Hematopoietic multipotent progenitor cell treated with erythropoietin and hydrocortisone succinate and interleukin-3 and kit ligand, for 6 days (in vitro differentiated cells): ENCODE measurements at regions not wholly inside any gene's neighbourhood (a gene's known extent, or its start where the extent isn't known, plus 50 kb on each side); places are given as distances from the start of the nearest gene placed in this dataset.
A peak's percentile ranks its signal among the peaks of the same experiment; 100 is the strongest.
"Not testable (repeated sequence)": the region's sequence is repeated elsewhere in the genome, so short reads cannot be mapped to it uniquely, and the experiment has no call there.

Experiments used
- DNase-seq: peaks from one replicate; pipeline ENCODE4 v3.0.0-alpha.2; 2015

DNA sequence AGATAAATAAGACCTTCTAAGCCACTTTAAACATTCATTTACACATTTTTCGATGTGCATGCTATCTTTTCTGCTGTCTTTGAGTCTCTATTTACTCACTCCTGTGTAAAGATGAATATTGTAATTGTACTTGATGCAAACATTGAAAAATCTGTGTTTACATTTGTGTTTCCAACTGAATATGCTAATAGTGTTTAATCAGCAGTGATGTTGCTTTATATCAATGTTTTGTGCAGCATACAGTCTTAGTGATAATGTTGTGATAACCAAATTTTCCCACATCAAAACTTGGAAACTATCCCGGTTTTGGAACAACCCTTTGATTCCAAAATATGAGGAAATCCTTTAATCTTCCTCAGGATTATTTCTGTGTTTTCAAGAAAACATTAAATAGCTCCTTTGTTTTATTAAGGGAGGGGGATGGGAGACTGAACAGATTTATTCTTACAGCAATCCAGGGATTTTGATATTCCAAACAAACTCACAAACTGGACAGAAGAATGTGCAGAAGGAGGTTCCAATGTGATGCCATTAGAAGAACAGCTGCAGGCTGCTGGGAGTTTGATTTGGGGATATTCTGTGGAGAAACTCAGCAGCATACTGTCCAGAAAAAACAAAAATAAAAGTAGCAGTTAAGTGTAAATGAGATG, 248.0 kb downstream of the S1PR1 start:
- DNase-seq, result no peak

DNA sequence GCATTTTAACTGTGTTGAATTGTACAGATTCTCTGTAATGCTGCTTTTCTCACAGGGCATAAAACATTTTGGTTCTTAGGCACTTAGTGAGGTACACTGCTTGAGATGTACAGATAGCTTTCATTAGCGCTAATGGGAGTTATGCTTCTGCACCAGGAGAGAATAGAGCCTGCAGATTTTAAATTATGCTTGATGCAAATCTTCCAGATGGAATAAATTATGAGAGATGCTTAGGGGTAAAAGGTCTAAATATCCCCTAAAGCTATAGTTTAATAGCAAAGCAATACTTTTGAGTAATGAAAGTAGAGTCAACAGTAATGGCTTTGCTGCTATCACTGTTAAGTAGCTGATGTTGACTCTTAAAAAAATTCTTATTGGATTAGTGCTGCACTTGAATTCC, 248.9 kb downstream of the S1PR1 start:
- no peak for DNase-seq

DNA sequence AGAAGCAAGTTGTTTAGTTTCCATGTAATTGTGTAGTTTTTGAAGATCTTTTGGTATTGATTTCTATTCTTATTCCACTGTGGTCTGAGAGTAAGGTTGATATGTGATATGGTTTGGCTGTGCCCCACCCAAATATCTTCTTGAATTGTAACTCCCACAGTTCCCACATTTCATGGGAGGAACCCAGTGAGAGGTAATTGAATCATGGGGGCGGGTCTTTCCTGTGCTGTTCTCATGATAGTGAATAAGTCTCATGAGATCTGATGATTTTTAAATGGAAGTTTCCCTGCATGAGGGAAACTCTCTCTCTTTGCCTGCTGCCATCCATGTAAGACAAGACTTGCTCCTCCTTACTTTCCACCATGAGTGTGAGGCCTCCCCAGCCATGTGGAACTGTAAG, 255.3 kb downstream of the S1PR1 start:
- DNase-seq, result not testable (repeated sequence)

DNA sequence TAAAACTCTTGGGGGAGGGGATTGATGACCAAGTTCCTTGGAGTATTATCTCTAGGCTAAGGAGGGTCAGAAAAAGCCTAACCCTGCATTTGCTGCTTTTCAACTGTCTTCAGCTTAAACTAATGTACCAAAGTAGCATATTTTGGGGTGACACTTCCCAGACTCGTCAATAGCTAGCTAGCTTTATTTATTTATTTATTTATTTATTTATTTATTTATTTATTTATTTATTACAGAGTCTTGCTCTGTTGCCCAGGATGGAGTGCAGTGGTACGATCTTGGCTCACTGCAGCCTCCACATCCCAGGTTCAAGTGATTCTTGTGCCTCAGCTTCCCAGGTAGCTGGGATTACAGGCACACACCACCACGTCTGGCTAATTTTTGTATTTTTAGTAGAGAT, 257.1 kb downstream of the S1PR1 start:
- not testable (repeated sequence) for DNase-seq

DNA sequence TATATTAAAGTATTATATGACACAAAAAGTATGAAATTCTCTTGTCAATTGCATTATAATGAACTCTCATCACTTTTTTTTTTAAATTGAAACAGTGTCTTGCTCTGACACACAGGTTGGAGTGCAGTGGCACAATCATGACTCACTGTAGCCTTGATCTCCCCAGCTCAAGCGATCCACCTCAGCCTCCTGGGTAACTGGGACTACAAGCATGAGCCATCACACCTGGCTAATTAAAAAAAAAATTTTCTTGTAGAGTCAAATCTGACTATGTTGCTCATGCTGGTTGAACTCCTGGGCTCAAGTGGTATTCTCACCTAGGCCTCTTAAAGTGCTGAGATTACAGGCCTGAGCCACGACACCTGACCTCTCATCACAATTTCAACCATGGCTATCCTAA, 259.3 kb downstream of the S1PR1 start:
- DNase-seq, result no peak

DNA sequence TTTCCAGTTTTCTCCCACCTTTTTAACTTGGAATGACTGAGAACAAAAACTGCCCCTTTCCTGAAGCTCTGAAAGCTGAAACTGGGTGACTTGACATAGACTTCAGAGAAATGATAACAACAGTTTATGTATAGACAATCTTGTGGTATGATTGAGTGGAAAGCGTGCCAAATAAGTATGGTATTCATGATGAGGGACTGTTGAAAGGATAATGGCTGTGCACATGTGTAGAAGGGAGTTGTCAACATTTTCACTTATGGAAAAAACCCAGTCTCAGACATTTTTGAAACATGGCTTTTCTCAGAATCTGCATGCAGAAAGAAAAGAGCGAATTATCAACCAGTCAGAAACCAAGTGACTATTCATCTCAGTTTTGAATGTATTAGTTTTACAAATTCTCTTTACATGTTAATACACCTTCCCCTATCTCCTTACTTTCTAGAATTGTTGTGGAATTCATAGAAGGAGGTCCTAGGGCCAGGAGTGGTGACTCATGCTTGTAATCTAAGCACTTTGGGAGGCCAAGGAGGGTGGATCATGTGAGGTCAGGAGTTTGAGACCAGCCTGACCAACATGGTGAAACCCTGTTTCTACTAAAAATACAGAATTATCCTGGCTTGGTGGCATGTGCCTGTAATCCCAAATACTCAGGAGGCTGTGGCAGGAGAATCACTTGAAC, 261.2 kb downstream of the S1PR1 start:
- DNase-seq, result no peak

DNA sequence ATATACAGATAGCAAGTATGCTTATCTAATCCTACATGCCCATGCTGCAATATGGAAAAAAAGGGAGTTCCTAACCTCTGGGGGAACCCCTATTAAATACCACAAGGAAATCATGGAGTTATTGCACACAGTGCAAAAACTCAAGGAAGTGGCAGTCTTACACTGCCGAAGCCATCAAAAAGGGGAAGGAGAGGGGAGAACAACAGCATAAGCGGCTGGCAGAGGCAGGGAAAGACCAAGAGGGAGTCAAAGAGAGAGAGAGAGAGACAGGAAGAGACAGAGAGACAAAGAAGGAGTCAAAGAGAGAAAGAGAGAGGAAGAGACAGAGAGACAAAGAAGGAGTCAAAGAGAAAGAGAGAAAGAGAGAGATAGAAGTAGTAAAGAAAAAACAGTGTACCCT, 267.3 kb downstream of the S1PR1 start:
- DNase-seq, result not testable (repeated sequence)

DNA sequence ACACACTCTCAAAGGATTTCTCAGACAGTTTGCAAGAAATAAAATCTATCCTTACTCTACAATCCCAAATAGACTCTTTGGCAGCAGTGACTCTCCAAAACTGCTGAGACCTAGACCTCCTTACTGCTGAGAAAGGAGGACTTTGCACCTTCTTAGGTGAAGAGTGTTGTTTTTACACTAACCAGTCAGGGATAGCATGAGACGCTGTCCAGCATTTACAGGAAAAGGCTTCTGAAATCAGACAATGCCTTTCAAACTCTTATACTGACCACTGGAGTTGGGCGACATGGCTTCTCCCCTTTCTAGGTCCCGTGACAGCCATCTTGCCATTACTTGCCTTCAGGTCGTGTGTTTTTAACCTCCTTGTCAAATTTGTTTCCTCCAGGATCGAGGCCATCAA, 268.4 kb downstream of the S1PR1 start:
- DNase-seq, result not testable (repeated sequence)

DNA sequence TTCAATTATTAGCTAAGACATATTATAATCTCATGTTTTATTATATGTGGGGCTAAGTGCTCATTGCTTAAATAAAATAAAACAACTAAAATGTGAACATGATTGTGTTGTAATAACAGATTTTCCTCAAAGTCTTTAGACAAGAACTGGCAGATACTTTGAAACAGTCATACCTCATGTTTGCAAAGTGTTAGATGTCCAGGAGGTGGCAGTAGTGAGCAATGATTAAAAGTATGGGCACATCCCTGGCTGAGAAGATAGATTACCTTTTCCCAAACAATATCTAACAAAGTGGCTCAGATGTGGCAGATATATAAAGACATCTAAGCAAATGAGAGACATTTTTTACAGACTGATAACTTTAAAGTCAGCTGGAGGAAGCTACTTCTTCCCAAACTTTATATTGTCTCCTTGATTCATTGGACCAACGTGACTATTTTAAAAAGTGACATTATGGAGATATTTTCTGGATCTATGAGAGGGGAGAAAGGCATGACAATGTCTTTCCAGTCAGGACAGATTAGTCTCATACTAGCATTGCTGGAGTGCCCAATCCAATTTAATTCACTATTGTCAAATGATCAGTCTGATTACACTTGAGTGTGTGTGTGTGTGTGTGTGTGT, 269.8 kb downstream of the S1PR1 start:
- peak; percentile 77 for DNase-seq

DNA sequence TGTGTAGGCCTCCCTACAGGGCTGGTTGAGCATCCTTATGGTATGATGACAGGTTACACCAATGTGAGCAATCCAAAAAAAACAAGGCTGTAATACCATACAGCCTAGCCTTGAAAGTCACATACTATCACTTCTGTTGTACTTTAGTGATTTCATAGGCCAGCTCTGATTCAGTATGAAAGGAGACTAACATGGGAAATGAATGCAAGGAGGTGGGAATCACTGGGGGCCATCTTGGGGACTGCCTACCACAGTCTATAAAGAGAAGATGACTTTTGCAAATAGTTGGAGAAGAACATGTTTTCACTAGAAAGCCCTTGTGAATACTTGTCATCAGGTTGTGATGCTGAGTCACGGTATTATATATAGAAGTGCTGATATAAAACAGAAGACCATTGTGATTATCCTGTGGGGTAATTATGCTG, 270.7 kb downstream of the S1PR1 start:
- no peak for DNase-seq

DNA sequence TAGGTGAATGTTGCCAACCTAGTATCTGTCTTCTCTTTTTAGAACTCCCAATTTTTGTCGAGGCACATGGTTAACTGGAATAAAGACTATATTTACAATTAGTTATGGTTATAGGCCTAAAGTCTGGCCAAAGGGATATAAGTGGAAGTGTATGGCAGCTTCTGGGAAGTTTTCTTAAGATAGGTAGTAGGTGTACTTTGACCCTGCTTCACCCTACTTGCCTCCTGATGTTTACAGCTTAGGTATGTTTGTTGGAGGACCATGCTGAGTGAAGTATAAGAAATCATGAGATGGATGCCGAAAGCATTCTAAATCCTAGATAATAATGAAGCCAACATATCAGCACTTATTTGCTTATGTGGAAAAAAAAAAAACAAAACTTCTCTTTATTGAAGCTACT, 272.1 kb downstream of the S1PR1 start:
- no peak for DNase-seq

DNA sequence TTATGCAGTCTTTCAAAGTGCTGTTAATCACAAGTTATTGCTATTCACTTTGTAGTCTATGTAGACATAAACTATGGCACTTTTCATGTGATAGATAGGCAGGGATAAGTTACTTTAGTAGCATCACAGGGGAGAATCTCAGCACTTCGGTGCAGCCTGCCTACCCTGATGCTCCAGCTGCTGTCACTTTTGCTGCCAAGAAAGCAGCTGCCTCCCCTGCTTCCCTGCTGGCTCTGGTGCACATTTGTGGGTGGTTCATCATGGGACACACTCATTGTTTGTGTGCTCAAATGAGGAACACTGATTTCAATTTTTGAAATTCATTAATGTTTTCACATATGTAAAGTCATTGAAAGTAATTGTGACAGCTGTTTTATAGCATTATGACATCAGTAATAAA, 272.6 kb downstream of the S1PR1 start:
- no peak for DNase-seq

DNA sequence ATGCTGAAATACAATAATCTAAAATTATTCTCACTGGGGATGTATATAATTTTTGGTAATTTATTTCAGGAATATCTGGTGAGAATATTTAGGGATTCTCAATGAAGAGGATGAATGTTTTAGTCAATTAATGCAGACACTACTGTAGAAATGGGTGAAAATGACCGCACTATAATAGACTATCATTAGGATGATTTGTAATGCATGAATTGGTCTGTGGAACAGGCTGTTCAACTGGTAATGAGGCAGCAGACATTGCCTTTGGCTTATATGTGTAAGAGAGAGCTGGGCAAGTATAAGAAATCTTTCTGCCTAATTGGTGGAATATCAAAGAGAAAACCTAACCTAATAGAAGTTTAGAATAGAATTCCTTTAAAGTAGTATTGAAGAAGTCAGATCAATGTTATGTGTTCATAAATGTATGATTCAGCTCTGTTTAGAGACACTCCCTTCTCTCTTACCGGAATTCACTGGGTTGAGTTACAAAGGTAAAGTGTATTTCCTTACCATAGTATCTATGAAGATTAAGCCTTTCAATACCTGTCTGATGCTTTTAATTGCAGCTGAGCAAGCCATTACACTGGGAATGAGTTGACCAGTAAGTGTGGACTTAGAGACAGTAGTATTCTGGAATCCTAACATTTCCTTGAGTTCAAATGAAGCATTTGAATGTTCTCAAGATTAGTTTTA, 274.5 kb downstream of the S1PR1 start:
- DNase-seq, result no peak

DNA sequence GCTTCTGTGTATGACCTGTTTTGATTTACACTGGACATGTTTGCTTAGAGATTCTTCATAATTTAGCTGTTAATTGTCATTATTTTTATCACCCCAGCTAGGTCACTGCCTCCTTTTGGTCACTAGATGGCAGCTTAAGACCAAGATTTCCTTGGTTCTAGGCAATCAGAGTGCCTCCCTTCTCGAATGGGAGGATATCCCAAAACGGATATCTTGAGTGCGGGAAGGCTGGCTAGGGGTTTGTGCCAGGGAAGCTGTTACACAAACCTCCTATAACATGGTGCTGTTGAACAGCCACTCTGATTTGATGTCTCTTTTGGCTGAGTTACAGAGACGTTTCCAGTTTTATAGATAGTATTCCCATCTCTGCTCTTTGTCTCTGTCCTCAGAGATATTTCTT, 283.5 kb downstream of the S1PR1 start:
- peak; percentile 68 for DNase-seq

DNA sequence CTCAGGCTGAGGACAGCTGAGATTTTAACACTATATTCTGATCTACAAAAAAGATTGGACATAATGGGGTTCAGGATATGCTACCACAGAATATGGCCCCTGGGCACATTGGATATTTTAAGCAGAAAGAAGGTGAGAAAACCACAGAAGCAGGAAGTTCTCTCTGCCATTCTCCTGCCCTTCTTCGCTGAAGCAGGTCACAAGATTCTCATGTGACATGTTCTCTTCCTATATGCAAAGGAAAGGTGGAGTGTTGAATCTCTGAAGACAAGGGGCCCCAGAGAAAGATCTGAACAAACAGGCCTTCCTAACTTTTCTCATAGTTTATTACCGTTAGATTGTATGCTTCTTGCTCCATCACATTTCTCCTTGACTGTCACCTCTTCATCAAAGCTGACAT, 285.7 kb downstream of the S1PR1 start:
- no peak for DNase-seq

DNA sequence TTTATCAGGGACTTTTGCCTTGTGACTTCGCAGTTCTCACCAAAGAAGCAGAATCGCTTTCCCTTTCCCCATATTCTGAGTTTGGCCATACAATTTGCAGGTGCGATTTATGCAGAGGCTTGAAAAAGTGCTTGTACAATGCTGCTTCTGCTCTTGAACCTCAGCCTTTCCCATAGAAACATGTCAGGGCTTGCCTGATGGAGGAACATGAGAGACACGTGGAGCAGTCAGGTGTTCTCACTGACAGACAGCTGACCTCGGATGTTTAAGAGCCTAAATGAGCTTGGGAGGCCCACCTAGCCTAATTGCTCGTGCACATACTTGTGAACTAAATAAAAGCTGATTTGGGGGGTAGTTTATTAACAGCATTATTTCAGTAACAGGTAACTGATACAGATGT, 290.0 kb downstream of the S1PR1 start:
- DNase-seq, result no peak

DNA sequence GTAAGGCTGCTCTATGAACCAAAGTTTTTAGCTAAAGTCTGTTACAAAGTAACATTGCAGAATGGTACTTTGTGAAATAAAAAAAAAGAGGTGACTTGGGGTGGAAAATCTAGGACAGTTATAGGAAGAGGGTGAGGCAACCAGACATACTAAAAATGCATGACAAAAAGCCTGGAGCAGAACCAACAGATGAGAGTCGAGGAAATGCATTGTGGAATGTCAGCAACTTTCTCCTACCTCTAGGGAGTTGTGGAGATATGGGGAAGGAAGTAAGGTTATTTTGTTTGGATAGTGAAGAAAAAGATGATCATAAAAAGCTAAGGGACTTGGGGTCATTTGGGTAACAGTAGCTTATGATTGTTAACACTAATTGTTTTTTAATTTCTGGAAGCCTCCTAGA, 295.6 kb downstream of the S1PR1 start:
- DNase-seq, result no peak

DNA sequence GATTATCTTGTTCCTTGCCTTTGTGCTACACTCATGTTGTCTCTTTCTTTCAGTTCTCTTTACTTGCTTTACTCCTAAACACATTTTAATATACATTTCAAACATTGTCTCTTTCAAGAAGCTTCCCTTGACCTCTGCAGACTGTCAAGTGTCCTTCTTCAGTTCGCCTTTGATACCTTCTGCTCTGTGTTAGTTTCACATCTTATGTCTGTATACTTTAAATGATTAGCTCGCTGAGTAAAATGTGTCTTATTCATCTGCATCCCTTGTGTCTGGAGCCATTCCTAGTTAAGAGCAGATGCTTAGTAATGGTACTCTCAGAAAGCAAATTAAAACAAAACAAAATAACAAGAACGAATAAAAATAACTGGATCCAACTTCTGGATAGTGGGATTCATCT, 303.3 kb downstream of the S1PR1 start:
- DNase-seq, result no peak

DNA sequence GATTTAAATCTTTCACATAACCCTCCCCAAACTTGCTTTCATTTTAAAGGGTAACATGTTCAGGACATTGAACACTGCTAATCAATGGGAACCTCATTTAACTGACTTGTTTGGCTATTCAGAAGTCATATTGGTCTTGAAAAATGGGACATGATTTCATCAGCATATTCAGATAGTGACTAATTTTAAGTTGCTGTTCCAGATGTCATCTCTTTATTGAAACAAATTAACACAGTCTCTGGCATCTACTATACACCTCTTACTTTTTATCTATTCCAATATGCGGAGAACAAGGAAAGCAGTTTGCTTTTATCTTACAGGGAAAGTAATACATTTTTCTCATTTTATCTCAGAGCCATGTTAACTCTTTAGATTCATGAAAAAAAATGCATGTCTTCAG, 310.1 kb downstream of the S1PR1 start:
- DNase-seq, result no peak

DNA sequence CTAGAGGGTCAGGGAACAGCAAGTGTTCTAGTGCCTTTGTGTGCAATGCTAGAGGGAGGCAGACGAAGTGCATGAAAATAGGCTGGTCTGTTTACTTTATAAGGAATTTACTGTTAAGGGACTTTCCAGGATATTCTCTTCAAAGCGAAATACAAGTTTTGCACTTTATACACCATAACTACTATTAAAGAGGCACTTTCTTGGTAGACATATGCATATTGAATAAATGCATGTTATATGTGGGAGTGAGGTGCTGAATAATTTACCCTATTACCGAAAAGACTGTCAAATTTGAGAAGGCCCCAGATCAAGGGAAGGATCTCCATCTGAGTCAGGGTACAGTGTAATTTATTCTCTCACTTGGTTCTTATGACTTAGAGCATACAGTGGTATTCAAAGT, 310.5 kb downstream of the S1PR1 start:
- no peak for DNase-seq

DNA sequence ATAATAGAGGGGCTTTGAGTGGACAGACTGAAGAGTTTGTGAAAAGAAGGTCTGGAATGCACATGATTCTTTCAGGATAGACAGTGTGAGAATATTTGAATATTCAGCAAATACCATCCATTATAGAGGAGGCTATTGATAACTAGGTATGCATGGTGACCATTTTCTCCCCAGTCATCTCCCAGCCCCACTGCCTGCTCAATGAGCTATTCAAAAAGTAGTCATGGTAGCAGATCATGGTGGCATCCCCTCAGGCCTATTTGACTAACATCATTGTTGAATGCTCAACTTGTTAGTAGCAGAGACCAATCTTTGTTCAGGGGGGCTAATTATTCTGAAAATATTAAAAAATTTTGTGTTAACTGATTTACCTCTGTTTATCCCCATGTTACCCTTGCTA, 311.6 kb downstream of the S1PR1 start:
- no peak for DNase-seq

DNA sequence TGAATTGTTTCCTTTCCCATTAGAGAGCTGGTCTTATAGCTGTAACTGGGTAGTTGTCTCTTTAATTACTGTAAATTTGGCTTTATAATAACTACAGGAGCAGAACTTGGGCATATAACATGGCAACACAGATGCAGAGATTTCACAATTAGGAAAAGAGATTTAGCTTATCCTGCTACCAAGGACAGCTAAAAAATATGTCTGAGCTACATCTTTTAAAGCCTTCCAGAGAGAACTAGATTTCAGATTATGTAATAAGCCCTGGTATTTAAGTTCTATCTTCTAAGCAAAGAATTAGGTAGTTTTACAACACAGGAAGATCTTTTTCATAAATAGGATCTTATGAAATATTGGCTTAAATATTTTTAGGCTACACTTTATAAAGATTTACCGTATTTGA, 313.8 kb downstream of the S1PR1 start:
- DNase-seq, result no peak

DNA sequence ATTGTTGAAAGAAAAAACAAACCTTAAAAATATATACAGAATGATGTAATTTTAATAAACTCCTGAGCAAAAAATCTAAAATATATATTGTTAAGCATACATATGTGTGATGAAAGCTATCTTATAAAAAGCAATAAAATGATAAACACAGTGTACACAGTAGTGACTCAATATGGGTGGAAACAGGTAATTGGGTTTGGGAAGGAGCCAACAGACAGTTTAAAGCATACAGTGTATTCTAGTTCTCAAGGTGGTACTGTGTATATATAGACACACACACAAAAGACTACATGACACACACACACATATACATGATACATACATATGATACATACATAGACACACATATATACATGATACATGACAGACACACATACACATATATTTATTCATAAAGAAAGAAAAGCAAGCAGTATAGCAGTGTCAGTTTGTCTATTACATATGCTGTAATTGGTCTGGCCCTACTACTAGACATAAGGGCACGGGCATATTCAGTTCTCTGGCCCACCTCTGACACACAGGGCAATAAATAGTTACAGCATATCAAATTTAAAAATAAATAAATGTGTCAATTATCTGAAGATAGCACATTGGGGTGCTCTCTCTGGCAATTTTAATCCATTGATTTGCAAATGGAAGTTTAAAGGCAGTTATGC, 330.2 kb downstream of the S1PR1 start:
- no peak for DNase-seq
